ENCODE measurements at regions not wholly inside any gene's neighbourhood (a gene's known extent, or its start where the extent isn't known, plus 50 kb on each side); places are given as distances from the start of the nearest gene placed in this dataset.

DNA sequence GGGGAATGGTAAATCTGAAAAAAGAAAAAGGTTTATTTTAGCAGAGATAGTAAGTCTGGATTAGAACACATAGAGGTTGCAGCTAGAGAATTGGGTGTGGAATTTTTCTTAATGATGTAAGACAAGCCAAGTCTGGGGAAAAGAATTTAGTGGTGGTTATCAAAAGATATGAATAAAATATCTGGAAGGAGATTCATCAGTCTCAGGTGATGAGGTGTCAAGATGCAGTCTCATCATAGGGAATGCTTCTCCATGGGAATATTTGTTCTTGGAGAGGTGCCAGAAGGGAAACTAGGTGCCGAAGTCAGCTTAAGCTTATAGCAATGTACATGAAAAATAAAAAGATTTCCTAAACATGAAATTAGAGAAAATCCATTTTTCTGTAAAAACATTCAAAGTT is 504.1 kb upstream of the NR3C2 start:
- TF ChIP-seq POLR2A (IDR thresholded peaks at IDR 0.05) (no peak), POLR2AphosphoS5 (IDR thresholded peaks at IDR 0.05) (no peak), EP300 (IDR thresholded peaks at IDR 0.05) (no peak)
- TF ChIP-seq, protein P1, sequence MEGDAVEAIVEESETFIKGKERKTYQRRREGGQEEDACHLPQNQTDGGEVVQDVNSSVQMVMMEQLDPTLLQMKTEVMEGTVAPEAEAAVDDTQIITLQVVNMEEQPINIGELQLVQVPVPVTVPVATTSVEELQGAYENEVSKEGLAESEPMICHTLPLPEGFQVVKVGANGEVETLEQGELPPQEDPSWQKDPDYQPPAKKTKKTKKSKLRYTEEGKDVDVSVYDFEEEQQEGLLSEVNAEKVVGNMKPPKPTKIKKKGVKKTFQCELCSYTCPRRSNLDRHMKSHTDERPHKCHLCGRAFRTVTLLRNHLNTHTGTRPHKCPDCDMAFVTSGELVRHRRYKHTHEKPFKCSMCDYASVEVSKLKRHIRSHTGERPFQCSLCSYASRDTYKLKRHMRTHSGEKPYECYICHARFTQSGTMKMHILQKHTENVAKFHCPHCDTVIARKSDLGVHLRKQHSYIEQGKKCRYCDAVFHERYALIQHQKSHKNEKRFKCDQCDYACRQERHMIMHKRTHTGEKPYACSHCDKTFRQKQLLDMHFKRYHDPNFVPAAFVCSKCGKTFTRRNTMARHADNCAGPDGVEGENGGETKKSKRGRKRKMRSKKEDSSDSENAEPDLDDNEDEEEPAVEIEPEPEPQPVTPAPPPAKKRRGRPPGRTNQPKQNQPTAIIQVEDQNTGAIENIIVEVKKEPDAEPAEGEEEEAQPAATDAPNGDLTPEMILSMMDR (IDR thresholded peaks at IDR 0.05): no peak
- no peaks in the 10 kb centered on the region for H3K9me3 ChIP-seq
- no peak overlapping the region for H3K27ac ChIP-seq
- no peak overlapping the region for H3K4me3 ChIP-seq
- no peaks in the 10 kb centered on the region for H3K36me3 ChIP-seq
- no peaks in the 10 kb centered on the region for H3K27me3 ChIP-seq
- 43% methylated on average over 1 of the region's 1 CpG for WGBS
- no peaks in the 10 kb centered on the region for H3K4me1 ChIP-seq
- DNase-seq (ENCODE audit: low spot score in 2 of 2): no peak

DNA sequence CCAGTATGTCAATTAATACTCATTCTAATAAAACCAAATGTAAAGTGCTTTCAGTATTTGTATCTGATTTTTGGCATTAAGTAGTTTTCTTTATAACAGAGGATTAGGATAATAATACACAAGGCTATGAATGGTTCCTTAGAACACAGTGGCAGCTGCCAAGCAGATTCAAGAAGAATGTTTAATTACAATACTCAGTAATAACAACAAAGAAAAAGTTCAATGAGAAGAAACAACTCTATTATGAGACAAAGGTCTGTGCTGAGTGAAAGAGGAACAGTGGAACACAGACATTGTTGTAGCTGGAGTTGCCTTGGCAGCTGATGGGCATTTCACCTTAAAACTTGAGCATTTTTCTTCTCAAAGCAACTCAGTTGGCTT is 502.6 kb upstream of the NR3C2 start:
- Histone ChIP-seq H3K27me3 (no peaks in the 10 kb centered on the region), H3K4me3 (no peak overlapping the region), H3K9me3 (no peaks in the 10 kb centered on the region), H3K4me1 (no peaks in the 10 kb centered on the region), H3K27ac (no peak overlapping the region), H3K36me3 (no peaks in the 10 kb centered on the region)
- TF ChIP-seq POLR2AphosphoS5 (IDR thresholded peaks at IDR 0.05) (no peak), POLR2A (IDR thresholded peaks at IDR 0.05) (no peak), EP300 (IDR thresholded peaks at IDR 0.05) (no peak)
- TF ChIP-seq, protein P1 (IDR thresholded peaks at IDR 0.05): no peak
- DNase-seq (ENCODE audit: low spot score in 2 of 2): no peak

DNA sequence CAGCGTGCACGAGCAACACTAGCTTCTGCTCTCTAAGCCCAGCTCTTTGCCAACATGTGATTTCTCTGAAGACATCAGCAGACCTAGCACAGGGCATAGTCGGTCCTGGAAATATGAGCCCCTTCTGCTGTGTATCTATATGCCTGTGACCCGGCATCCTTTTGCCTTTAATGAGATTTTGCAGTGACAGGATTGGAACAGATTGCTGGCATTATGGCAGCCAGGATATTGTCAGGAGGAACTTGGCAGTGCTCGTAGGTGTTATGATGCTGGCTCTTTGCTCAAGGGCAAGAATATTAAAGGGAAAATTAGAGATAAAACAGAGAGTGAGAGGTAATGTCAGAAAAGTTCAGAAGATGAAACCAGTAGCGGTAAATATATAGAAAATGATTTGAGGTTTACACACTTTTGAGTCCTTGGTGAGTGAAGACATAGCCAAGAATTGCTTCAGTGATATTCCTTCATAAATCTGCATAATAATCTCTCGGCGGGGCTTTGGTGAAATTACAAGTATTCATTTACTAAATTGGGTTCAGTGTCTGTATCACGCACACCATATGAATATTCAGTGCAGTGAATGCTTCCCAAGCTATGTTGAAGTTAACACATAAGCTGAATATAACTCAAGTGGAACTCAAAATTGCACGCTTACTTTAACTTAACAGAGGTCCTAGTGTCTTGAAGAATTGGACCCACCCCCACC is 502.1 kb upstream of the NR3C2 start:
- no peak overlapping the region for H3K4me3 ChIP-seq
- no peak overlapping the region for H3K27ac ChIP-seq
- no peak for DNase-seq (ENCODE audit: low spot score in 2 of 2)
- no peaks in the 10 kb centered on the region for H3K36me3 ChIP-seq
- H3K4me1 ChIP-seq: no peaks in the 10 kb centered on the region
- no peaks in the 10 kb centered on the region for H3K27me3 ChIP-seq
- WGBS: 68% methylated on average over 10 of the region's 10 CpGs
- no peaks in the 10 kb centered on the region for H3K9me3 ChIP-seq
- TF ChIP-seq EP300 (IDR thresholded peaks at IDR 0.05) (no peak), POLR2A (IDR thresholded peaks at IDR 0.05) (no peak), POLR2AphosphoS5 (IDR thresholded peaks at IDR 0.05) (no peak)
- TF ChIP-seq, protein P1 (IDR thresholded peaks at IDR 0.05): no peak

DNA sequence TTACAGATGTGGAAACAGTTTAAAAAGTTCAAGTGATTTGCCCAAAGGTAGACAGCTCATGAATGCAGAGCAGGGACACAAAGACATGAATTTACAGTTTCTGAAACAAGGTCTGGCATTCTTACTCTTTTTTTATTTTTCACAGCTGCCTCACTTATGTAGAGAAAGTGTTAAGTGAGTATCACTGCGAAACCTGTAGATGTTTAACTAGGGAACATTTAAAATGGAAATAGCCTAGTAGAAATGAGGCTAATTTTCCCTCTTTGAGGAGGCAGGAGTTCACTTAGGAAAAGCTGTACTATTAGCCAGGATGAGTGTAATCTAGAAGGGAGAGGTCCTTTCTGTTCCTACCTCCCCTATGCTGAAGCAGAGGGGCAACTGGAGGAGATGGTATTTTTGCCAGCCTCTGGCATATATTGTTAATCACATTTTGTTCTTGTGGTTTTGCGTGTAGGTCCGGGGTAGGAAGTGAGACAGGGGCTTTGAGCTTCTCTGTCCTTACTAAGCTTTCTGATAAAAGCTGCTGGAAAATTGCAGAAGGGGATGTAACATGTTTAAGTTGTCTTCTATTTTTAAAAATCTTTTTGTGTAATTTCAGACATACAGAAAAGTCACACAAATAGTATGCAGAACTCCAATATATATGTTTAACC is 492.8 kb upstream of the NR3C2 start:
- WGBS: 79% methylated on average over 3 of the region's 3 CpGs

More for the DNA sequence above, 492.8 kb upstream of the NR3C2 start:
- Histone ChIP-seq H3K4me1 (no peaks in the 10 kb centered on the region), H3K36me3 (no peaks in the 10 kb centered on the region), H3K9me3 (no peaks in the 10 kb centered on the region), H3K27ac (no peak overlapping the region), H3K4me3 (no peak overlapping the region), H3K27me3 (no peaks in the 10 kb centered on the region)
- no peak for TF ChIP-seq POLR2A (IDR thresholded peaks at IDR 0.05)
- TF ChIP-seq POLR2AphosphoS5 (IDR thresholded peaks at IDR 0.05): no peak
- no peak for TF ChIP-seq EP300 (IDR thresholded peaks at IDR 0.05)
- TF ChIP-seq, protein P1 (IDR thresholded peaks at IDR 0.05): no peak
- no peak for DNase-seq (ENCODE audit: low spot score in 2 of 2)
